NCI-H1436 treated with DMSO at 0.1 percent for 48 hours (cell line): ENCODE measurements at regions not wholly inside any gene's neighbourhood (a gene's known extent, or its start where the extent isn't known, plus 50 kb on each side); places are given as distances from the start of the nearest gene placed in this dataset.
"Not testable (repeated sequence)": the region's sequence is repeated elsewhere in the genome, so short reads cannot be mapped to it uniquely, and the experiment has no call there.

ENCODE experiments used
- DNase-seq: peaks from one replicate; lab custom pipeline; 2025; lab: John Stamatoyannopoulos, UW

GRCh38 chr12:9372202-9372601 lies 164.0 kb upstream of the PZP start:
- no peak for DNase-seq

- no peak for DNase-seq
Observed at GRCh38 chr12:9367828-9368227, 159.6 kb upstream of the PZP start.

- no peak for DNase-seq
Observed at GRCh38 chr12:9367201-9367600, 159.0 kb upstream of the PZP start.

- DNase-seq: no peak
Observed at GRCh38 chr12:9365296-9365695, 157.1 kb upstream of the PZP start.

GRCh38 chr12:9364224-9365176 lies 156.3 kb upstream of the PZP start:
- no peak for DNase-seq

- no peak for DNase-seq
Observed at GRCh38 chr12:9363145-9363544, 154.9 kb upstream of the PZP start.

GRCh38 chr12:9361879-9362326 lies 153.7 kb upstream of the PZP start:
- DNase-seq: no peak

GRCh38 chr12:9354009-9354754 lies 146.0 kb upstream of the PZP start:
- not testable (repeated sequence) for DNase-seq

- DNase-seq: no peak
Observed at GRCh38 chr12:9351136-9351535, 142.9 kb upstream of the PZP start.

- no peak for DNase-seq
Observed at GRCh38 chr12:9349888-9350885, 142.0 kb upstream of the PZP start.

- no peak for DNase-seq
Observed at GRCh38 chr12:9348906-9349518, 140.8 kb upstream of the PZP start.

- no peak for DNase-seq
Observed at GRCh38 chr12:9347328-9348127, 139.3 kb upstream of the PZP start.

- DNase-seq: no peak
Observed at GRCh38 chr12:9346866-9347327, 138.7 kb upstream of the PZP start.

GRCh38 chr12:9345171-9345570 lies 137.0 kb upstream of the PZP start:
- no peak for DNase-seq

- no peak for DNase-seq
Observed at GRCh38 chr12:9344541-9344940, 136.3 kb upstream of the PZP start.

GRCh38 chr12:9343731-9344130 lies 135.5 kb upstream of the PZP start:
- no peak for DNase-seq

- DNase-seq: no peak
Observed at GRCh38 chr12:9342614-9343353, 134.6 kb upstream of the PZP start.

GRCh38 chr12:9341260-9341585 lies 133.0 kb upstream of the PZP start:
- DNase-seq: no peak

GRCh38 chr12:9340422-9341259 lies 132.4 kb upstream of the PZP start:
- DNase-seq: no peak
